PC-9 (cell line): ENCODE measurements at regions not wholly inside any gene's neighbourhood (a gene's known extent, or its start where the extent isn't known, plus 50 kb on each side); places are given as distances from the start of the nearest gene placed in this dataset.
A peak's percentile ranks its signal among the peaks of the same experiment; 100 is the strongest.

Experiments
- EZH2 ChIP-seq: fragments of 200-600 bp; sonication (generic); IDR thresholded peaks from 2 replicates; pipeline ENCODE4 v1.8.0; 2017; ENCODE audit warnings: antibody characterized with exemption, low read depth
- TF ChIP-seq, protein P1 (sequence below): fragments of 200-600 bp; sonication (generic); conservative IDR thresholded peaks from 2 replicates; pipeline ENCODE4 v1.6.1; 2017; ENCODE audit warnings: mixed run types, antibody characterized with exemption, mild to moderate bottlenecking, moderate library complexity

DNA sequence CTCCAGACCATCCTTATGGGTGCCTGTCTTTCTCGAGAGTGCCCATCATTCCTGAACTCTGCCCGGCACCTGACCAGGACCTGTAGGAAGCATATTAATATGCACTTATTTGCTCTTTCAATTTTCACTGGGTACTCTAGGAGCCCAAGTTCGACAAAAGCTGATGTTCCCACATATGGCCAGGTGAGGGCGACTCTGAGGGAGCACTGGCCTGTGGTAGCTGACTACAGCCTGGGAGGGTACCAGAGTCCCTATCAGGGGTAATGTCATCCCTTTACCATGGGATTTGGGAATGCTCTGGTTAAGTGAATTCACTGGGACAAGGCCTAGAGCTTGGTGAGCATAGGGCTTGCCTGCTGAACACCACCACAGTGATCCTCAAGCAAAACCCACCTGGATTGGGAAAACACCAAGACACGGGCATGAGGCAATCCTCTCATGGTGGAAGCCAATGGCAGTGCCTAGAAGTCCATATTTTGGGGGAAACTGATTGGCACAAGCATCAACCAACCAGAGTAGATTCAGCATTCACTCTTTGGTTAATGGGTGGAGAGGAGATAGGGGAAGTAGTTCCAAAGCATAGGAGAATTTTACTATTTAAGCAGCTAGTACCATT, 112.2 kb downstream of the MTX3 start:
- TF ChIP-seq, protein P1, sequence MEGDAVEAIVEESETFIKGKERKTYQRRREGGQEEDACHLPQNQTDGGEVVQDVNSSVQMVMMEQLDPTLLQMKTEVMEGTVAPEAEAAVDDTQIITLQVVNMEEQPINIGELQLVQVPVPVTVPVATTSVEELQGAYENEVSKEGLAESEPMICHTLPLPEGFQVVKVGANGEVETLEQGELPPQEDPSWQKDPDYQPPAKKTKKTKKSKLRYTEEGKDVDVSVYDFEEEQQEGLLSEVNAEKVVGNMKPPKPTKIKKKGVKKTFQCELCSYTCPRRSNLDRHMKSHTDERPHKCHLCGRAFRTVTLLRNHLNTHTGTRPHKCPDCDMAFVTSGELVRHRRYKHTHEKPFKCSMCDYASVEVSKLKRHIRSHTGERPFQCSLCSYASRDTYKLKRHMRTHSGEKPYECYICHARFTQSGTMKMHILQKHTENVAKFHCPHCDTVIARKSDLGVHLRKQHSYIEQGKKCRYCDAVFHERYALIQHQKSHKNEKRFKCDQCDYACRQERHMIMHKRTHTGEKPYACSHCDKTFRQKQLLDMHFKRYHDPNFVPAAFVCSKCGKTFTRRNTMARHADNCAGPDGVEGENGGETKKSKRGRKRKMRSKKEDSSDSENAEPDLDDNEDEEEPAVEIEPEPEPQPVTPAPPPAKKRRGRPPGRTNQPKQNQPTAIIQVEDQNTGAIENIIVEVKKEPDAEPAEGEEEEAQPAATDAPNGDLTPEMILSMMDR: peak; percentile 62
- no peak for TF ChIP-seq EZH2
